GM10248 (cell line): ENCODE measurements at regions not wholly inside any gene's neighbourhood (a gene's known extent, or its start where the extent isn't known, plus 50 kb on each side); places are given as distances from the start of the nearest gene placed in this dataset.

Experiments
- CTCF ChIA-PET: fragments of 300-600 bp; sonication (Branson Sonifier 250); formaldehyde crosslinking; extraction: SDS; loops from one replicate; lab custom pipeline; 2021; ENCODE audit warnings: antibody characterized with exemption; lab: Yijun Ruan, JAX
- POLR2A ChIA-PET: fragments of 350-650 bp; sonication (Branson Sonifier 250); formaldehyde crosslinking; extraction: SDS; loops from one replicate; lab custom pipeline; 2020; ENCODE audit warnings: antibody characterized with exemption; lab: Yijun Ruan, JAX
- DNase-seq: peaks from one replicate; pipeline ENCODE4 v3.0.0; 2012; ENCODE audit errors: extremely low spot score
- CTCF ChIP-seq: IDR thresholded peaks from 2 replicates; pipeline ENCODE4 v1.5.1; 2012; ENCODE audit warnings: mild to moderate bottlenecking, low read depth; ENCODE audit errors: extremely low read depth, missing control alignments, control extremely low read depth

- DNase-seq = no peak
- no peak for TF ChIP-seq CTCF
- ChIA-PET CTCF (no interaction called here), POLR2A (no interaction called here)
Measured at GRCh38 chr5:155416765-155417164, 403.2 kb downstream of the KIF4B start.

- TF ChIP-seq CTCF = no peak
- CTCF ChIA-PET = no interaction called here
- DNase-seq = no peak
- POLR2A ChIA-PET = no interaction called here
Measured at GRCh38 chr5:155418960-155419579, 405.5 kb downstream of the KIF4B start.

- CTCF ChIA-PET = no interaction called here
- POLR2A ChIA-PET = no interaction called here
- DNase-seq = no peak
- no peak for TF ChIP-seq CTCF
Measured at GRCh38 chr5:155430192-155430591, 416.6 kb downstream of the KIF4B start.

- POLR2A ChIA-PET = no interaction called here
- no peak for DNase-seq
- TF ChIP-seq CTCF = no peak
- CTCF ChIA-PET = no interaction called here
Measured at GRCh38 chr5:155434267-155434666, 420.7 kb downstream of the KIF4B start.

GRCh38 chr5:155434681-155435080 lies 421.1 kb downstream of the KIF4B start:
- no peak for DNase-seq
- POLR2A ChIA-PET = no interaction called here
- CTCF ChIA-PET = no interaction called here
- no peak for TF ChIP-seq CTCF

- no peak for DNase-seq
- ChIA-PET POLR2A (no interaction called here), CTCF (interaction anchor here (2.2 kb wide), 1 partner anchor 10 kb away, joined by 11 read pairs; no protein-coding TSS in a partner anchor)
- TF ChIP-seq CTCF = no peak
Measured at GRCh38 chr5:155441849-155442248, 428.3 kb downstream of the KIF4B start.
